DMS114 treated with DMSO at 0.1 percent for 48 hours (cell line): ENCODE measurements at regions not wholly inside any gene's neighbourhood (a gene's known extent, or its start where the extent isn't known, plus 50 kb on each side); places are given as distances from the start of the nearest gene placed in this dataset.
"Not testable (repeated sequence)": the region's sequence is repeated elsewhere in the genome, so short reads cannot be mapped to it uniquely, and the experiment has no call there.

Experiments used
- DNase-seq: peaks from one replicate; lab custom pipeline; 2025; ENCODE audit not compliant: unreplicated experiment; lab: John Stamatoyannopoulos, UW

DNA sequence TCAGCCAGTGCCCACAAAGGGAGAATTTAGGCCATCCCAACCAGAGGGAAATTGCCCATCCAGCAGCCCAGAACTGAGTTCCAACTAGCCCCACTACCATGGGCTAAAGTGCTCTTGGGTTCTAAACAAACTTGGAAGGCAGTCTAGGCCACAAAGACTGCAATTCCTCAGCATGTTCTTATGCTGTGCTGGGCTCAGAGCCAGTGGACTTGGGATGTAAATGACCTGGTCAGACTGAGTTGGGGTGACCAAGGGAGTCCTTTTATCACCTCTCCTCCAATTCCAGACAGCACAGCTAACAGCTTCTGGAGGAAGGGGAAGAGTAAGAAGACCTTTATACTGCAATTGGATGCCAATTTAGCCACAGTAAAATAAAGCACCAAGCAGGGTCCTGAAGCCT, 607.2 kb upstream of the KCND2 start:
- no peak for DNase-seq

DNA sequence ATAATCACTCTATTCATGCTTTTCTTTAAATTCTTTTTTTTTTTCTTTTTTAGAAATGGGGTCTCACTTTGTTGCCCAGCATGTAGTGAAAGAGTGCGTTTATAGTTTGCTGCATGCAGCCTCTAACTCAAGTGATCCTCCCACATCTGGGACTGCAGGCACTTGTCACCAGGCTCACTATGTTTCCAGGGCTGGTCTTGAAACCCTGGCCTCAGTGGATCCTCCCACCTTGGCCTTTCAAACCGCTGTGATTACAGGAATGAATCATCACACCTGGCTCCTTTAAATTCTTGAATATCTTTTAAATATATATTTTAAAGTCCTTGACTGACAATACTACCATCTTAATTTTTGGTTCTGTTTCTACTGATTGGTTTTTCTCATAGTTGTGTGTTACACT, 591.6 kb upstream of the KCND2 start:
- DNase-seq, result no peak

DNA sequence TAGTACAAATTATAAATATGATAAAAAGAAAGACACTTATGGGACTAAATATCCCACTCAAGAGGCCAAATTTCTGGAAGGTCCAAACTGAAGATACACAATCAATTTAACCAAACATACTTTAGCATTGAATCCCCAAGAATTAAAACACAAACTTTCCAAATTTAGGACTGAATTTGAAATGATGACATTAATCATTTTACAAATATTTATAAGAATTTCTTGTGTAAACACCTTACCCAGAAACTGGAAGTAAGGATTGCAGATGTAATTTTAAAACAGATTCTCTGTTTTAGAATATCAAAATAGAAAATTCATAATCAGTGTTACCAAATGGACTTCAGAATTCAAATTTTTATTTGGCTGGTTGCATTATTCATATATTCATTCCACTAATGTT, 588.2 kb upstream of the KCND2 start:
- DNase-seq, result no peak

DNA sequence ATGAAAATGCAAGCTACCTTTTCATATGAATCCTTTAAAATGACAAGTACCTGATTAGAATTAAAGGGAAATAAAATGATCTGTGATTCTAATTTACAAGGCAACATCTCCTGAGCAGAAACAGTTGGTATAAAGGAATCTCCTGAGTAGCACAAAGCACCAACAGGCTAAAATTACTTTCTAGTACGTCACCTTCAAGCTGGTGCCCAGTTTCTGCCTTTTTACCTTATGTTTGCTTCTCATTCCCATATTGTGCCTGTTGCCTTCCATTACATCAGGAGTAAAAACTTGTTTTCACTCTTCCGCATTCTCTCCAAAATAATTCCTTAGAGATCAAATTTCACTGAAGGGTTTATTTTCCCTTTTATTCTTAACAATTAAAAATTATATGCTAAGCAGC, 587.1 kb upstream of the KCND2 start:
- no peak for DNase-seq

DNA sequence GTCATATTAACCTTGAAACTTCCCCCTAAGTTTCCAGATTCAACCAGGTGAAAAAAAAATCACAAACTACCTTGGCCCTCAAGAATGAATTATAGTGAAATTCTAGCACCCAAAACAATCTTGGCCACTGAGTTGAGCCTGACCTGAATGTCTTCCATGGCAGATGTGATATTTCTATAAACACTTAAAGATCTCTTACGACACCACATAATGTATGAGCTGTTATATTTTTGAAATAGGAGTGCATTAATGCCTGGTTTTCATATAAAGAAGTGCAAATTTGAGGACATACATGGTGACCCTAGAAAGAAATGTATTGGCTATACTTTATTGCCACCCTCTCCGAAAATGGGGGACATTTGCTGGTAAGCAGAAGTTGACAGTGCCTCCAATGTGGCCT, 584.1 kb upstream of the KCND2 start:
- DNase-seq, result no peak

DNA sequence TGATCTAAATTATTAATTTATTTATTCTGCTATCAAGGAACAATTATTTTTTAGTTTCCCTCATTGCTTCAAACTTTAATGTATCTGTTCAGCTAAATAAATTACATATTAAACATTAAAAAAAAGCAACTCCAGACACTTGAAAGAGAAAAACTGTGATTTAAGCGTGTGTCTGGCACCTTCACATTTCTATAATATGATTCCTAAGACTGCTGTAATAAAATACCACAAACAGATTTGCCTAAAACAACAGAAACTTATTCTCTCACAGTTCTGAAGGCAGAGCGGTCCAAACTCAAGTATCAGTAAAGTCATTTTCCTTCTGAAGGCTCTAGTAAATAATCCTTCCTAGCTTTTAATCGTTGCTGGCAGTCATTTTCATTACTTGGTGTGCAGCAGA, 580.4 kb upstream of the KCND2 start:
- DNase-seq, result no peak

DNA sequence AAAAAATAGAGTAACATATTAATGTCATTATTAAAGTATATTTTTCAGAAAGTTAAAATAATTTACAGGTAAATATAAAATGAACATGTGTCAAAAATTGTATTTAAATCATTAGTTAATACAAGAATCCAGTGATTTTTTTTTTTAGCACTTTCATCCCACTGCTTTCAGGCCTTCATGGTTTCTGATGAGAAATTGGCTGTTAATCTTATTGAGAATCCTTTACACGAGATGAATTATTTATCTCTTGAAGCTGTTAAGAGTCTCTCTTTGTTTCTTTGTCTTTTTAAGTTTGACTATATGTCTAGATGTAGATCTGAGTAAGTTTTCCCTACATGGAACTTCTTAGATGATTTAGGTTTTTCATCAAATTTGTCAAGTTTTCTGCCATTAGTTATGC, 578.5 kb upstream of the KCND2 start:
- DNase-seq, result no peak

DNA sequence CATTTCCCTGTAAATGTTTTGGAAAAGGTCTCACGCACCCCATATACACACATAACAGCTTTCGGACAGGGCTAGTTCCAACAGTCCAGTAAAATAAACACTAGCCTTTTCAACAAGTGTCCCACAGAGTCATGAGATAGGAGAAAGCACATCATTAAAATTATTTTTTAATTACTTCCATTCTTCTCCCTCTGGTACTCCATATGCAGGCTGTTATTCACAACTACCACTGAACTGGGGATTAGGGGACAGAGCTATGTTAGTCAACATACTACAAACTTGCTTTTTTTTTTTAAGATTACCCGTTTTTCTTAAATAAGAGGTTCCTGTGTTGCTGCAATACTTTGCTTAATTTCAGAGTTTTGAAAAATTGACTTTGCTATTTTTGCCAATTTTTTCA, 576.6 kb upstream of the KCND2 start:
- DNase-seq, result no peak

DNA sequence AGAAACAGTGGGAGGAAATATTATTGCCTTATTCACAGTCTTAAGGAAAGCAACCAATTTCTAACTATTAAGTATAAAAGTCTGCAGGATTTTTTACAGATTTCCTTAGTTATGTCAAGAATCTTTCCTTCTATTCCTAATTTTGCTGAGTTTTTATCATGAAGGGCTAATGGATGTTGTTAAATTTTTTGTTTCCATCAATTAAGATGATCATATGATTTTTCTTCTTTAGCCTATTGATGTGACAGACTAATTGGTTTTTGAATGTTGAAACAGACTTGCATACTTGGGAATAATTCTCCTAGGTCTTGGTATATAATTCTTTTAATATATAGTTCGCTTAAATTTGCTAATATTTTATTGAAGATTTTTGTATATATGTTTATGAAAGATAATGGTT, 569.1 kb upstream of the KCND2 start:
- DNase-seq, result no peak

DNA sequence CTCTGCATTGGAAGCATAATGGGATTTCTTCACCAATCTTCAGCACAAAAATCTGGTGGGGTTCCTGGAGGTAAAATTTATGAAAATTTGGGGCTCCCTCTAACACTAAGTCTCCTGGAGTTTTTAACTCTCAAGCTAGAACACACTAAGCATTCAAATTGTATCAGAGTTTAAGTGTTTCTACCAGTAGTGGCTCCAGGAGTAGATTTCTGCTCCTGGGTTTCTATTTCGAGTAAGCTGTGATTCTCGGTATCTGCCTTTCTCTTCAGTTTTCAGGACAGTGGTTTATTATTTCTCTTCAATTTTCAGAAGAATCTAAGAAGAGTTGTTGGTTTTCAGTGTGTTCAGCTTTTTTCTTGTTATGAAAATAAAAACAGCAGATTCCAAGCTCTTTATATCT, 566.4 kb upstream of the KCND2 start:
- no peak for DNase-seq

DNA sequence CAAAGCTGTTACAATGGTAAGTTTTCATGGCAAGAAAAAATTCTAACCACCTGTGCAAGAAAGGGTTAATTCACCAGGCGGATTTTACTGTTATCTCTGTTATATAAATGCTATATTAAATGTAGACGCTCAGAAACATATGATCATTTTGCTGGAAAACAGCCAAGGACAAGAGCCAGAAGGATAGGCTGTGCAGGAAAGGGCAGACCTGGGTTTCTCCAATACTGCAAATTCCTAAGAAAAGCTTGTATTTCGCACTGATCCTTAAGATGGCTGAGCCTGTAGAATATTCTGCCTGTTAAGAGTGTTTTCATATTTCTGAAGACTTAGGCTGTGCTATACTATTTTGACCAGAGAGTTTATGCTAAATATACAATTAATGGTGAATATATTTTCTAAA, 564.1 kb upstream of the KCND2 start:
- no peak for DNase-seq

DNA sequence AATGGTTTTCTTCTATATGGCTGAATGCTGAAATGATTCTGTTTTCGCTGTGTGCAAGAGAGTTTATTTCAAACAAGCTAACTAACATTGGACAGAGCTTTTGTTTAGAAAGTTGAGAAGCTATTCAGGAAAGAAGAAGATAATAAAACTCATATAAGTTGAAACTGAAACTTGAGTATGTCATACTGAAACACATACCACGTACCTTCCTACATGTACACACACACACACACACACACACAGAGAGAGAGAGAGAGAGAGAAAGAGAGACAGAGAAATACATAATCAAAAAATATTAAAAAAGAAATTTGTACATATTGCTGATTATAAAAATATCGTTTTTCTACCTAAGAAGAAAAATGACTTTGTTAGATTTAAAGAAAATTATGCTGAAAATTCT, 561.9 kb upstream of the KCND2 start:
- no peak for DNase-seq

DNA sequence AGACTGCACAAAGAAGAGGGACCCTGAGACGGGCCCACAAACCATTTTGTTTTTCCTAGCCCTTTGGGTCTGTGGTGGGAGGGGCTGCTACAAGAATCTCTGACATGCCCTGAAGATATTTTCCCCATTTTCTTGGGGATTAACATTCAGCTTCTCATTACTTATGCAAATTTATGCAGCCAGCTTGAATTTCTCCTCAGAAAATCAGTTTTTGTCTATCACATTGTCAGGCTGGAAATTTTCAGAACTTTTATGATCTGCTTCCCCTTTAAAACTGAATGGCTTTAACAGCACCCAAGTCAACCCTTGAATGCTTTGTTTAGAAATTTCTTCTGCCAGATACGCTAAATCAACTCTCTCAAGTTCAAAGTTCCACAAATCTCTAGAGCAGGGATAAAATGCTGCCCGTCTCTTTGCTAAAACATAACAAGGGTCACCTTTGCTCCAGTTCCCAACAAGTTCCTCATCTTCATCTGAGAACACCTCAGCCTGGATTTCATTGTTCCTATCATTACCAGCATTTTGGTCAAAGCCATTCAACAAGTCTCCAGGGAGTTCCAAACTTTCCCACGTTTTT, 560.0 kb upstream of the KCND2 start:
- no peak for DNase-seq

DNA sequence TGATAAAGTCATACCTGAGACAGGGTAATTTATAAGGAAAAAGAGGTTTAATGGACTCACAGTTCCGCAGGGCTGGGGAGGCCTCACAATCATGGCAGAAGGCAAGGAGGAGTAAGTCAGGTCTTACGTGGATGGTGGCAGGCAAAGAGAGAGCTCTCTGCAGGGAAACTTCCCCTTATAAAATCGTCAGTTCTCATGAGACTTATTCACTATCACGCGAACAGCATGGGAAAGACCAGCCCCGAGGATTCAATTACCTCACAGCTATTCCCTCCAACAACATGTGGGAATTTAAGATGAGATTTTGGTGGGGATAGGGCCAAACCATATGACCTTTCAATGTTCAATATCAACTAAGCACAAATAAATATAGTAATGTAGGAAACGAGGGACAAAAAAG, 559.4 kb upstream of the KCND2 start:
- DNase-seq, result no peak

DNA sequence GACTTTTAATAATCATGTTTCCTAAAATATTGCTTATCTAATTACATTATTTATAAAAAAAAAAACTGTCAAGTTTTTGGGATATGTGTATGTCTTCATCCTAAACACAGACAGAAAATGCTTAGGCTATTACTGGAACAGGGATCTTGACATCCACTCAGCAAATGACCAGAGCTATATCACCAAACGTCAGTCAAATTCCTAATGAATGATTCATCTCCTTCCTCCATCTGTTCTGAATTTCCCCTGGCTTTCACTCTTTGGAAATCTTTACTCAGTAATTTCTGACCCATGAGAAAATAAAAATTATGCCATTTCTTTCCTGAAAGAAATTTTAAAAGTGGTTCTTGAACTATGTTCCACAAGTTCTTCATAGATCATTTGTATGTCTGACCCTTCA, 552.4 kb upstream of the KCND2 start:
- no peak for DNase-seq

DNA sequence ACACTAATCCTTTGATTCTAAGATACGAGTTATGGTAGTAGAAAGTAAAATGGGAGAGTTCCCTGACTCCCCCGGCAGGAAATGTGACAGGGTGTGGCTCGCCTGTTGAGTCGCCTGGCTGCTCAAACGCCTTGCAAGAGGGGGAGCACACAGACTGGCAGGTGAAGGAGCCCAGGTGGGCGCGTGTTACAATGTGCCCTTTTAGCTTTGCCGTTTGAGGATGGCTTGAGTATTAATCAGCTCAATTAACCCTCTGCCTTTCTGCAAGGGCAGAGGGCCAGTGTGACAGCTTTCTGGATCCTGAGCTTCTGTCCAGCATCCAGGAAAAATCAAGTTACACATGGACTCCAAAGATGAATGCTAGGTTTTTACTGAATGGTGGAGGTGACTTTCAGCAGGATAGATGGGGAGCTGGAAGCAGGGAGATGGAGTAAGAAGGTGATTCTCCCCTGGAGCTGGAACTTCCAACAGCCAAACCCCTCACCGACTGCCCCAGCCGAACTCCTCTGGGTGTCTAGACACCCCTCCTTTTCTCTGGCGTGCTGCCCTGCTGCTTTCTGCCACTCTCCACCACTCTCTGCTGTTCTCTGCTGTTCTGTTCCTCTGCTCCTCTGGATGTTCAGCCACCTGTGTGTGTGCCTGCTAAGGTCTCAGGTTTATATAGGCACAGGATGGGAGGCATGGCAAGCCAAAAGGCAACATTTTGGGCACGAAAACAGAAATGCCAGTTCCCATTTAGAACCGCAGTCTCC, 548.8 kb upstream of the KCND2 start:
- no peak for DNase-seq

DNA sequence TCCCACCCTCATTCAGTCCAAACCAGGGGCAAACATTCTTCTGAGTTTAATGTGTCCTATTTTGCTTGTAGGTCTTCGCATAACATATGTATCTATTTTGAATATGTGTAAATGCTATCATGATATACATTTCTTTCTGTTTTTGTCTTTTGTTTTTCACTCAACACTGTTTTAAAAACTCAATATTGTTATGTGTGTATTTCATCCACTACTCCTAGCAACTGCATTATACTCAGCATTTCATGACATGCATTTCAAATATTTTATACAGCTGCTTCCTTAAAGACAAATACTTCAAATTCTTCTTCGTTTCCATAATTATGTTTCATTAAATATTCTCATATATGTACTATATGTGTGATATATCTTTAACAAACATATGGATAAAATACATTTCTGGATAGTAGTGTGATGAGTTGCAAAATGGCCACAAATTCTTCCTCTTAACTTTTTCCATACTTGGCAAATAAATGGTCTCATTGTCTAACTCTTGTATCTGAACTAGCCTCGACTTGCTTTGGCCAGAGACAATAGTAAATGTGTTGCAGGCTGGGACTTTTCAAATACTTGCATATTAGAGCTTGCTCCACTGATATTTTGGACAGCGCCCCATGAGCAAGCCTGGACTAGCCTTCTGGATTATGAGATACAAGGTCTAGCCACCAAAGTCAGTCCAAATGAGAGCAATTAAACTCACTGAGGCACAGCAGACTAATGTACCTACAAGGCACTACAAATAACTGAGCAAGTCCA, 539.7 kb upstream of the KCND2 start:
- DNase-seq, result no peak

DNA sequence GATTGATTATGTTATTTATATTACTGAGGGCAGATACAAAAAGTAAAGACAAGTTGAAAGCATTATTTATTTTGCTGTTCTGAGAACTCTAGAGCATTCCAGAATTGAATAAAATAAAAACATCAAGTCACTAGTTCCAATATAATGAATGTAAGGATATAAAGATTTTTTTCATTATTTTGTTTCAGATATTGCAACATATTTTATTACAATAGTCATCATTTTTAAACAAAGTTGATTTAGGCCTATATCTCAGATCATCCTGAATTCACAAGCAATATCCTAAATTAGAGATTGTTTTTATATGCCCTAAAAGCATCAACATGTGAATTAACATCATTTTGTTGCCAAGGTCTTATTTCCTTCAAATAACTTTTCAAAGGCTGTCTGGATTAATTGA, 535.6 kb upstream of the KCND2 start:
- no peak for DNase-seq

DNA sequence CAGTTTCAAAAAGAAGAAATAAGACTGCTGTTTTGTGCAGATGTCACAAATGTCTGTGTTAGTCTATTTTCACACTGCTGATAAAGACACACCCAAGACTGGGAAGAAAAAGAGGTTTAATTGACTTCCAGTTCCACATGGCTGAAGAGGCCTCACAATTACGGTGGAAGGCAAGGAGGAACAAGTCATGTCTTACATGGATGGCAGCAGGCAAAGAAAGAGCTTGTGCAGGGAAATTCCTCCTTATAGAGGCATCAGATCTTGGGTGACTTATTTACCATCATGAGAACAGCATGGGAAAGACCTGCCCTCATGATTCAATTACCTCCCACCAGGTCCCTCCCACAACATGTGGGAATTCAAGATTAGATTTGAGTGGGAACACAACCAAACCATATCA, 527.7 kb upstream of the KCND2 start:
- DNase-seq, result not testable (repeated sequence)

DNA sequence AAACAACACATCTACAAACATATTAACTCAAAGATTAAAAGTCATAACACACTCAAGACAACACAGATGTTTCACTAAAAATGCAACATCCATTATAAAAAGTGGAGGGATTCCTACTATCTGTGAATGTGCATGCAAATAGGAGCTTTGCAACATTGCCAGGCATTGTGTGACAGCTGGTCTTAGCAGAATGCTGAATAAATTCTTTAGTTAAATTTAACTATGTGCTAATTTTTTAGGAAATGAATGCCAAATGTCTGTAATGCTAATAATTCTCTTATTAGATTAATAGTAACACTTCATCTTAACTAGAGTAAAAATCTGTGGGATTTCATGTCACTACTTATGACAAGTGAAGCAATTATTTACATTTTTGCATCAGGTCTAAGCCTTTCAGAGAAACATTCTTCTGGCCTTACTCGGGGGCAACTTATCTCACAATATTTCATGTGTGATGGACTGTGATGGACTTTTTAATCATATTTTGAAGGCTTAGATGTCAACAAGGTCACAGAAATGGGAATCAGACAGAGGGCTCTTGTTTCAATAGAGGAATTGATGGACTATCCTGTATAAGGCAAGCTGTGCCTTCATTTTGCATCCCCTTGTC, 524.6 kb upstream of the KCND2 start:
- no peak for DNase-seq

DNA sequence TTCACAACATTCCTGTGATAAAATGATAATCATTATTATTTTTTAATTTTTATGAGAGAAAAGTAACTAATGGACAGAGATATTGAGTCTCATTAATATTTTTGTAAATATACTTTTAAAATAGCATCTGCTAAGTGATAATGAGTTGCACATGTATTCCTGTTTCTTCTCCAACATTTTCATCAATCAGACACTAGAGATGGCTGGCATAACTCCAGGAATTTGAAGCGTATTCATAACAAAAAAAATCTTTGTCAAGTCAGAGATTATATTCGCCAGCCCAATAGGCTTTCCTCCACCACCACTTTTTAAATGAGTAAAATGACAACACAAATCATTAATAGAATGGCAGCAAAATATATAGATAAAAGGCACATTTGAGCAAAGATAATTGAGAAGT, 524.0 kb upstream of the KCND2 start:
- DNase-seq, result no peak

DNA sequence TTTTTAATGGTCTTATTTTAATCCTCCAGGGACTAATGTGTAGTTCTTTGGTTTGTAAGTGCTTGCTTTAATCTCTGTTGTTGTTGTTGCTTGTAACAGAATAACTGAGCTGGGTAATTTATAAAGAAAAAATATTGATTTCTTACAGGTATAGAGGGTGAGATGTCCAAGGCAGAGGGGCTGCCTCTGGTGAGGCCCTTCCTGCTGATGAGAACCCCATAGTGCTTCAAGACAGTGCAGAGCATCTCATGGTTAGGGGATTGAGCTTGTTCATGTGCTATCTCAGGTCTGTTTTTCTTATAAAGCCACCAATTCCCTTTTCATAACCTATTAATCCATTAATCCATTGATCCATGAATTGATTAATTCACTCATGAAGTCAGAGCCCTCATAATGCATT, 516.3 kb upstream of the KCND2 start:
- DNase-seq, result no peak
